Brain pericyte (primary cell): ENCODE measurements at regions not wholly inside any gene's neighbourhood (a gene's known extent, or its start where the extent isn't known, plus 50 kb on each side); places are given as distances from the start of the nearest gene placed in this dataset.

Experiments used
- DNase-seq: peaks from one replicate; pipeline ENCODE4 v3.0.0-alpha.2; 2012; ENCODE audit warnings: low read depth, low spot score

GRCh38 chr1:5388622-5389021 is 603.6 kb downstream of the NPHP4 start:
- DNase-seq = no peak

GRCh38 chr1:5386371-5386770 is 605.9 kb downstream of the NPHP4 start:
- no peak for DNase-seq

GRCh38 chr1:5385956-5386355 is 606.3 kb downstream of the NPHP4 start:
- DNase-seq = no peak

- DNase-seq = no peak
These were observed 607.0 kb downstream of the NPHP4 start for GRCh38 chr1:5385096-5385799.

GRCh38 chr1:5381491-5381890 is 610.7 kb downstream of the NPHP4 start:
- DNase-seq = no peak

GRCh38 chr1:5379176-5379759 is 613.0 kb downstream of the NPHP4 start:
- no peak for DNase-seq

GRCh38 chr1:5376538-5377247 is 615.5 kb downstream of the NPHP4 start:
- DNase-seq = no peak

GRCh38 chr1:5375481-5375880 is 616.7 kb downstream of the NPHP4 start:
- DNase-seq = no peak

- DNase-seq = no peak
These were observed 618.0 kb downstream of the NPHP4 start for GRCh38 chr1:5374192-5374591.

GRCh38 chr1:5373281-5373680 is 618.9 kb downstream of the NPHP4 start:
- no peak for DNase-seq

- no peak for DNase-seq
These were observed 621.0 kb downstream of the NPHP4 start for GRCh38 chr1:5371270-5371669.

- DNase-seq = no peak
These were observed 621.9 kb downstream of the NPHP4 start for GRCh38 chr1:5370311-5370710.

- no peak for DNase-seq
These were observed 623.0 kb downstream of the NPHP4 start for GRCh38 chr1:5369223-5369622.

- no peak for DNase-seq
These were observed 624.0 kb downstream of the NPHP4 start for GRCh38 chr1:5368201-5368600.

- DNase-seq = no peak
These were observed 624.9 kb downstream of the NPHP4 start for GRCh38 chr1:5367306-5367705.

GRCh38 chr1:5365751-5366150 is 626.5 kb downstream of the NPHP4 start:
- DNase-seq = no peak

- no peak for DNase-seq
These were observed 627.6 kb downstream of the NPHP4 start for GRCh38 chr1:5364591-5364990.

GRCh38 chr1:5354681-5355080 is 637.5 kb downstream of the NPHP4 start:
- DNase-seq = no peak

- no peak for DNase-seq
These were observed 640.9 kb downstream of the NPHP4 start for GRCh38 chr1:5351366-5351765.

GRCh38 chr1:5349526-5349925 is 642.7 kb downstream of the NPHP4 start:
- no peak for DNase-seq

- DNase-seq = no peak
These were observed 643.3 kb downstream of the NPHP4 start for GRCh38 chr1:5348732-5349465.

- no peak for DNase-seq
These were observed 644.5 kb downstream of the NPHP4 start for GRCh38 chr1:5347726-5348125.
